Subcutaneous abdominal adipose tissue (tissue), 5 donors: ENCODE measurements at regions not wholly inside any gene's neighbourhood (a gene's known extent, or its start where the extent isn't known, plus 50 kb on each side); places are given as distances from the start of the nearest gene placed in this dataset.

Experiments
- H3K27ac ChIP-seq: one replicate; pipeline ENCODE4 v1.7.0; 2013; ENCODE audit warnings: low read depth, mild to moderate bottlenecking, inconsistent platforms, low read length, moderate library complexity
- H3K27me3 ChIP-seq, 5 donors: one replicate each; pipeline ENCODE4 v1.7.0; 2013; ENCODE audit warnings: low read length in 5 of 5, inconsistent platforms in 1 of 5; ENCODE audit not compliant: control insufficient read depth in 5 of 5, insufficient read depth in 4 of 5
- H3K36me3 ChIP-seq, 5 donors: one replicate each; pipeline ENCODE4 v1.7.0; 2013; ENCODE audit warnings: low read length in 5 of 5; ENCODE audit not compliant: control insufficient read depth in 5 of 5, insufficient read depth in 5 of 5
- H3K4me1 ChIP-seq, 5 donors: one replicate each; pipeline ENCODE4 v1.7.0; 2013; ENCODE audit warnings: low read length in 5 of 5, mild to moderate bottlenecking in 3 of 5, moderate library complexity in 1 of 5; ENCODE audit not compliant: control insufficient read depth in 5 of 5, insufficient read depth in 5 of 5
- H3K4me3 ChIP-seq, 5 donors: one replicate each; pipeline ENCODE4 v1.7.0; 2013; ENCODE audit warnings: low read length in 5 of 5, low read depth in 1 of 5
- H3K9ac ChIP-seq, 5 donors: one replicate each; pipeline ENCODE4 v1.7.0; 2013; ENCODE audit warnings: low read length in 5 of 5, mild to moderate bottlenecking in 4 of 5, moderate library complexity in 3 of 5
- H3K9me3 ChIP-seq, 5 donors: one replicate each; pipeline ENCODE4 v1.7.0; 2013; ENCODE audit warnings: low read length in 5 of 5; ENCODE audit not compliant: control insufficient read depth in 5 of 5
- donor health status: healthy.
- donor health status: healthy.
- donor health status: healthy.
- donor health status: healthy.
- donor health status: healthy.

GRCh38 chr3:153573481-153573880 is 411.5 kb downstream of the RAP2B start:
- Histone ChIP-seq H3K9ac (no peak overlapping the region), H3K27me3 (no peaks in the 10 kb centered on the region), H3K4me3 (no peak overlapping the region), H3K4me1 (no peaks in the 10 kb centered on the region), H3K9me3 (no peaks in the 10 kb centered on the region), H3K27ac (no peak overlapping the region), H3K36me3 (no peaks in the 10 kb centered on the region)

- H3K27ac ChIP-seq: no peak overlapping the region
- no peaks in the 10 kb centered on the region for H3K4me1 ChIP-seq
- no peak overlapping the region for H3K4me3 ChIP-seq
- H3K36me3 ChIP-seq: no peaks in the 10 kb centered on the region
- no peak overlapping the region for H3K9ac ChIP-seq
- H3K9me3 ChIP-seq: no peaks in the 10 kb centered on the region
- H3K27me3 ChIP-seq: no peaks in the 10 kb centered on the region
Observed at GRCh38 chr3:153574445-153574844, 412.4 kb downstream of the RAP2B start.

GRCh38 chr3:153577059-153577736 is 415.2 kb downstream of the RAP2B start:
- H3K27ac ChIP-seq: no peak overlapping the region
- no peaks in the 10 kb centered on the region for H3K36me3 ChIP-seq
- no peaks in the 10 kb centered on the region for H3K9me3 ChIP-seq

GRCh38 chr3:153578046-153578445 is 416.0 kb downstream of the RAP2B start:
- Histone ChIP-seq H3K36me3 (no peaks in the 10 kb centered on the region), H3K4me3 (no peak overlapping the region), H3K4me1 (no peaks in the 10 kb centered on the region), H3K27me3 (no peaks in the 10 kb centered on the region), H3K9me3 (no peaks in the 10 kb centered on the region), H3K9ac (no peak overlapping the region), H3K27ac (no peak overlapping the region)

More at GRCh38 chr3:153577059-153577736, 415.2 kb downstream of the RAP2B start:
- Histone ChIP-seq H3K27me3 (no peaks in the 10 kb centered on the region), H3K4me1 (no peaks in the 10 kb centered on the region), H3K9ac (no peak overlapping the region), H3K4me3 (no peak overlapping the region)

- no peaks in the 10 kb centered on the region for H3K27me3 ChIP-seq
- H3K36me3 ChIP-seq: no peaks in the 10 kb centered on the region
- H3K27ac ChIP-seq: no peak overlapping the region
- no peaks in the 10 kb centered on the region for H3K9me3 ChIP-seq
- no peak overlapping the region for H3K9ac ChIP-seq
- H3K4me3 ChIP-seq: no peak overlapping the region
- no peaks in the 10 kb centered on the region for H3K4me1 ChIP-seq
Observed at GRCh38 chr3:153590051-153590450, 428.0 kb downstream of the RAP2B start.

- H3K9me3 ChIP-seq: no peaks in the 10 kb centered on the region
- no peak overlapping the region for H3K4me3 ChIP-seq
- no peaks in the 10 kb centered on the region for H3K36me3 ChIP-seq
- no peak overlapping the region for H3K27ac ChIP-seq
- no peaks in the 10 kb centered on the region for H3K4me1 ChIP-seq
- no peaks in the 10 kb centered on the region for H3K27me3 ChIP-seq
- H3K9ac ChIP-seq: no peak overlapping the region
Observed at GRCh38 chr3:153591561-153592245, 429.7 kb downstream of the RAP2B start.

GRCh38 chr3:153595186-153595815 is 433.3 kb downstream of the RAP2B start:
- Histone ChIP-seq H3K36me3 (no peaks in the 10 kb centered on the region), H3K9ac (no peak overlapping the region), H3K27me3 (no peaks in the 10 kb centered on the region), H3K4me1 (peaks cover 0 to 10% (median 6%) of the 10 kb centered on the region in 5 donors), H3K4me3 (no peak overlapping the region), H3K9me3 (no peaks in the 10 kb centered on the region), H3K27ac (no peak overlapping the region)

GRCh38 chr3:153596401-153596800 is 434.4 kb downstream of the RAP2B start:
- Histone ChIP-seq H3K4me1 (peaks cover 0 to 16% (median 6%) of the 10 kb centered on the region in 5 donors), H3K9ac (no peak overlapping the region), H3K27ac (no peak overlapping the region)

GRCh38 chr3:153599685-153600084 is 437.7 kb downstream of the RAP2B start:
- Histone ChIP-seq H3K27ac (no peak overlapping the region), H3K9me3 (no peaks in the 10 kb centered on the region), H3K4me3 (no peak overlapping the region), H3K27me3 (no peaks in the 10 kb centered on the region), H3K4me1 (peaks cover 0 to 20% (median 6%) of the 10 kb centered on the region in 5 donors), H3K36me3 (no peaks in the 10 kb centered on the region), H3K9ac (no peak overlapping the region)

More at GRCh38 chr3:153596401-153596800, 434.4 kb downstream of the RAP2B start:
- H3K27me3 ChIP-seq: no peaks in the 10 kb centered on the region
- no peak overlapping the region for H3K4me3 ChIP-seq
- no peaks in the 10 kb centered on the region for H3K9me3 ChIP-seq
- no peaks in the 10 kb centered on the region for H3K36me3 ChIP-seq

- no peaks in the 10 kb centered on the region for H3K27me3 ChIP-seq
- no peak overlapping the region for H3K9ac ChIP-seq
- no peak overlapping the region for H3K4me3 ChIP-seq
- H3K9me3 ChIP-seq: no peaks in the 10 kb centered on the region
- H3K27ac ChIP-seq: peak overlapping the region; percentile 39
- peaks cover 0 to 20% (median 6%) of the 10 kb centered on the region in 5 donors for H3K4me1 ChIP-seq
- no peaks in the 10 kb centered on the region for H3K36me3 ChIP-seq
Observed at GRCh38 chr3:153600896-153601295, 438.9 kb downstream of the RAP2B start.
